ENCODE measurements at regions not wholly inside any gene's neighbourhood (a gene's known extent, or its start where the extent isn't known, plus 50 kb on each side); places are given as distances from the start of the nearest gene placed in this dataset.
"Not testable (repeated sequence)": the region's sequence is repeated elsewhere in the genome, so short reads cannot be mapped to it uniquely, and the experiment has no call there.

DNA sequence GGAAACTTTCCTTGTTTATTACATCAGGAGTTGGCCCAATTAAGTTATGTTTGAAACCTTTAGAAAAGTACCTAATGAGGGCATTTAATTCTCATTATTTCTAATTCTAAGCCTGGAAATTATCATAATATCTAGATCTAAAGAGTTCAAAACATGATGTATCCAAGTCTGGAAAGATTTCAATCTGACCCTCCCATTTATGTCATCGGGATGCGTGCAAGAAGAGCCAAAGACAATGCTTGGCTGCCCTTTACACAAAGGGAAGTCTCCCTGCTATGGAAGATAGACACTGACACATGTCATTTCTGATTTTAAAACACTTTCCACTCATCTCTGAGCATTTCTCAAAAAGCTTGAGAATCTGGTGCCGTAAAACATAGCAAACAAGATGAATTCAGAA lies 222.4 kb downstream of the ANTXR2 start:
- Histone ChIP-seq H3K9me3 (ENCODE audit: control insufficient read depth, insufficient read depth, low read length) (no peaks in the 10 kb centered on the region), H3K9ac (ENCODE audit: low read depth, low read length) (no peak overlapping the region), H3K36me3 (ENCODE audit: insufficient read depth, low read length) (no peaks in the 10 kb centered on the region), H3K4me1 (ENCODE audit: insufficient read depth, low read length) (peaks cover 8% of the 10 kb centered on the region; the same call in 1 of the 2 replicates)

DNA sequence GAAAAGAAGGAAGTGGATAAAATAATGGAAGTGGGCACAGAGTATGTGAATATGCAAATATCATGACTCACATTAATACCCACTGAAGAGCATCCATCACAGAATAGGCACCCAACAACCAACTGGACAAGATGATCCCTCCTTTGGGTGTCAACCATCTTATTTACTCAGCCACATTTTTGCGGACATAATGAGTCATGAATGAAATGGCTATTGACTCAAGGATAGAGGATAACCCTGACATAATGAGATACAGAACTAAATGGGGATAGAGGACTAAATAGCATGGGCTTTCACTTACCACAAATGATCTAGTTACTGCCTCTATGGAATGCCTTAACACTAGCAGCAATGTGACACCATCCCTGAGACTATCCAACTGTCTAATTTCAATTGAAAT lies 224.7 kb downstream of the ANTXR2 start:
- Histone ChIP-seq H3K4me1 (ENCODE audit: insufficient read depth, low read length) (peaks cover 13% of the 10 kb centered on the region; the same call in 1 of the 2 replicates), H3K9ac (ENCODE audit: low read depth, low read length) (no peak overlapping the region), H3K9me3 (ENCODE audit: control insufficient read depth, insufficient read depth, low read length) (peaks cover 1% of the 10 kb centered on the region; the same call in 1 of the 2 replicates), H3K36me3 (ENCODE audit: insufficient read depth, low read length) (no peaks in the 10 kb centered on the region)

DNA sequence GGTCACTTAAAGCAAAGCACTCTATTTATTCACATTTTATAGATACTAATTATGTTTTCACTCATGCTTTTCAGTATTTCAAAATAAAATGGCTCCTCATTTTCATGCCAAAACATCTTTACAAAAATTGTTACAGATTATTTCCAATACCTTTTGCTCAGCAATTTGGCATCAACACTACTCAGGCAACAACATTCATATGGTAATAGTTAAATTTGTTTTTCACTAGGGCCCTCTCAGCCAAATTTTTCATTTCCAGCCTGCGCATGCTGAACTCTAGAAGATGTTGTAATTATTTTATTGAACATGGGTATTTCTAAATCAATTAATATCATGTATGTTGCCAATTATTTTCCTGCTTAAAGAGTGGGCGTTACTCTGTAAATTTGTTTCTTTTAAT lies 225.6 kb downstream of the ANTXR2 start:
- Histone ChIP-seq H3K9ac (ENCODE audit: low read depth, low read length) (no peak overlapping the region), H3K9me3 (ENCODE audit: control insufficient read depth, insufficient read depth, low read length) (peaks cover 5% of the 10 kb centered on the region; the same call in 1 of the 2 replicates), H3K36me3 (ENCODE audit: insufficient read depth, low read length) (no peaks in the 10 kb centered on the region), H3K4me1 (ENCODE audit: insufficient read depth, low read length) (peaks cover 12% of the 10 kb centered on the region; the same call in 1 of the 2 replicates)

DNA sequence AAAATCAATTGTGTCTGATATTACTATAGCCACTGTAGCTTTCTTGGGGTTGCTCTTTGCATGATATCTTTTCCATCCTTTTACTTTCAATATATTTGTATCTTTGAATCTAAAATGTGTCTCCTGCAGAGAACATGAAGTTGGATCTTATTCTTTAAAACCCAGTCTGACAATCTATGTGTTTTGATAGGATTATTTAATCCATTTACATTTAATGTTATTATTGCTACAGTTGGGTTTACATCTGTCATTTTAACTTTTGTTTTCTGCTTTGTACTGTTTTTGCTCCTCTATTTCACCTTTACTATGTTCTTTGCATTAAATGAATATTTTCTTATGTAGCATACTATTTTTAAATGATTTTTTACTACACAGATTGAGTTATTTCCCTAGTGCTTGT lies 230.9 kb downstream of the ANTXR2 start:
- no peaks in the 10 kb centered on the region for H3K36me3 ChIP-seq (ENCODE audit: insufficient read depth, low read length)
- H3K4me1 ChIP-seq (ENCODE audit: insufficient read depth, low read length): 0 out of 2 replicates have a peak, but pooled peaks cover 6% of the 10 kb centered on the region
- H3K9ac ChIP-seq (ENCODE audit: low read depth, low read length): no peak overlapping the region
- H3K9me3 ChIP-seq (ENCODE audit: control insufficient read depth, insufficient read depth, low read length): peaks cover 5% of the 10 kb centered on the region; the same call in 1 of the 2 replicates

DNA sequence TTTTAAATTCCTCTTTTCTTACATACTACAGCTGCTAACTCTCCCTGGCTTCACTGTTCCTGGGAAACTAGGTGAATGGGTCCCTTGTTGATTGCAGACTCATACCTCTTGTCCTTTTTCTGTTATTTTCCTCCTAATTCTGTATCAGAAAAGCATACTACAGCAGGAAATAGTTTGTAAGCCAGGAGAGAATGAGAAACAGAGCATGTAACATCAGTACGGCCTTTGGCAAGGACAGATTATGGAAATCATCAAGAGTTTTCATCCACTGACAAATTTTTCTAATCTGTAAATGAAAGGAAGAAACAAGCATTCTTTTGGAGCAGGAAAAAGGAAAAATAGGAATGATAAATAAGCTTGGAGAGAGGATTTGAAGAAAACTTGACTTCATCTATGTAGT lies 239.2 kb downstream of the ANTXR2 start:
- H3K9ac ChIP-seq (ENCODE audit: low read depth, low read length): no peak overlapping the region
- H3K4me1 ChIP-seq (ENCODE audit: insufficient read depth, low read length): no peaks in the 10 kb centered on the region
- H3K9me3 ChIP-seq (ENCODE audit: control insufficient read depth, insufficient read depth, low read length): no peaks in the 10 kb centered on the region
- H3K36me3 ChIP-seq (ENCODE audit: insufficient read depth, low read length): no peaks in the 10 kb centered on the region

DNA sequence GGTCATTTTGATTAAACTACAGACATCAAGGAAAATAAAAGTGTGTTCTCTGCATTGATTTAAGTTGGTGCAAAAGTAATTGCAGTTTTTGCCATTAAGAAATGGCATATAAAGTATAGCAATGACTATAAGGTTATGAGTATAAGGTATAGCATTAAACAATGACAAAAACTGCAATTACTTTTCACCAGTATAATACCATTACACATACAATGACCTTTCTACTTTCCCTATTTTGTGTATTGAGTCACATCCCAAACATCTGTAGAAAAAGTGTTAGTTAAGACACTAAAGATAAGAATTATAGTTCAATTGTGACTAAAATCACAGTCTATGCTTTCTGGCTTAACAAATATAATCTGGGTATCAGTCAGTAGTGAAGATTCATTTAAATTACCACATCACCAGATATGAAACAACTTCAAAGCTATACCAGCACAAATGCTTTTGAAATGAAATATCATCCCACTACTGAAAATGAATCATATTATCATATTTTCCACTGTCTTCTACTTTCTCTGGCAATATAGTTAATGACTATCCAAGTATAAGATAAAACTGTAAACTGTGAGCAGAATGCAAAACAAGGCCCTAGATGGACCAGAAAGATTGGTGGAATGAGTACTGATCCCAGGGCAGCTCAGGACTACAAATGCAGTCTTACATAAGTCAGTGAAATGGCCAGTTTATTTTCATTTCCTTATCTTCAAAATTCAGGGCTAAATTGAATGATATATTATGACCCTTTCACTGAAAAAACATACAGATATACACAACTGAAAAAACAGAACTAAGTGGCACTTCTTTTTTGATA lies 241.1 kb downstream of the ANTXR2 start:
- Histone ChIP-seq H3K9me3 (ENCODE audit: control insufficient read depth, insufficient read depth, low read length) (no peaks in the 10 kb centered on the region; the same call in 1 of the 2 replicates), H3K36me3 (ENCODE audit: insufficient read depth, low read length) (no peaks in the 10 kb centered on the region), H3K4me1 (ENCODE audit: insufficient read depth, low read length) (no peaks in the 10 kb centered on the region), H3K9ac (ENCODE audit: low read depth, low read length) (no peak overlapping the region)

DNA sequence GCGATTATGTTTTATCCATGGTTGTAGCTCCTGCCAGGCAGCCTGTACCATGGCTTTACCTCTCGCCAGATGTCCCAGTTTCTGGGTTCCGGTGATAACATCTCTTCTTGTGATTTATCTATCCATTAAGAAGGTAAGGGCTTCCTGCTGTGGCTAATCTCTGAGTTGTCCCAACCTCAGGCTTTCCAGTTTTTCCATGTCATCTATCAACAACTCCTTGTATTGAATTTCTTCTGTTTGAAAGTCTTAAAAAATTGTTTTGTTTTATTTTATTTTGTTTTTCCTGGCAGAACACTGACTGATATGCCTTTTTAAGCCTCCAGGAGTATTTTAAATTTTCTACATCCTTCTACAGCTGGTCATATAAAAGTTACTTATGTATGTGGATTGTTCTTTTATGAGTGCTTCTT lies 241.9 kb downstream of the ANTXR2 start:
- Histone ChIP-seq H3K4me1 (ENCODE audit: insufficient read depth, low read length) (no peaks in the 10 kb centered on the region), H3K36me3 (ENCODE audit: insufficient read depth, low read length) (no peaks in the 10 kb centered on the region), H3K9ac (ENCODE audit: low read depth, low read length) (no peak overlapping the region), H3K9me3 (ENCODE audit: control insufficient read depth, insufficient read depth, low read length) (no peaks in the 10 kb centered on the region; the same call in 1 of the 2 replicates)

DNA sequence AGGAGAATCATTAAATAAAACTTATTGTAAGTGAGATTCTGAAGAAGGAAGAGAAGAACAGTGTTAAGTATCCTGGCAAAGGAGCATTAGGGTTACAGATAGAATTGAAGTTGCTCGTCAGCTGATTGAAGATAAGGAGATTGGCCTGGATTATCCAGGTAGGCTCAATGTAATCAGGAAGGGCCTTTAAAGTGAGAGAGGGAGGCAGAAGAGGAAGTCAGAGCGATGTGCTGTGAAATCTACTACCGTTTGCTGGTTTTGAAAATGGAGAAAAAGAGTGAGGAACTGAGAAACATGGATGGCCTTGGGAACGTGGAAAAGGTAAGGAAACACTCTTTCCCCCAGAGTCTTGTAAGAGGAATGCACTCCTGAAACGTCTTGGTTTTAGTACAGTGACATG lies 245.7 kb downstream of the ANTXR2 start:
- no peaks in the 10 kb centered on the region for H3K36me3 ChIP-seq (ENCODE audit: insufficient read depth, low read length)
- H3K4me1 ChIP-seq (ENCODE audit: insufficient read depth, low read length): no peaks in the 10 kb centered on the region
- H3K9me3 ChIP-seq (ENCODE audit: control insufficient read depth, insufficient read depth, low read length): no peaks in the 10 kb centered on the region; the same call in 1 of the 2 replicates
- no peak overlapping the region for H3K9ac ChIP-seq (ENCODE audit: low read depth, low read length)

DNA sequence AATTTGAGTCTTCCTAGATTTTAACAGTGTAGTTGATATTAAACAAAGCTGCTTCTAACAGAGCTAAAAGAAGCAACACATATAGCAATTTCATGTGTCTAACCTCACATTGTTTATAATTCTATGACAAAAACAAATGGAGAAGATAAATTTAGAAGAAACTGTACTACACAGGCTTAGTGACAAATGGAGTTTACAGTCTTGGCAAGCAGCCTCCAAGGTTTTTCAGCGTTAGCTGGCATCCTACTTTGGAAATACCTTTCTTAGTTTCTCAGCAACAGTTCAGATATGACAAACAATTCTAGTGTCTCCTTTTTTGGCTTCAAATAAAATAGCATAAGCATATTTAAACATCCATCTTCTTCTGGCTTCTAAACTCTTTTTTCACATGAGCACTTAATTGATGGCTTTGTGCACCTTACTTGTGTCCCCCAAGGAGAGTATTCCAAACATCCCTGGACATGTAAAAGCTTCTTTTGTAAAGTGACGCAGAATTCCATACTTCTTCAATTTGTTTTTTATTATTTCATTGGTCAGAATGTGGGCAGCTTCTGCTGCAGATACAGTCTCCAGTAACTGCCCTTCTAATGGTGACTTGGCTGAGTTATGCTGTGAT lies 249.8 kb downstream of the ANTXR2 start:
- Histone ChIP-seq H3K9me3 (ENCODE audit: control insufficient read depth, insufficient read depth, low read length) (no peaks in the 10 kb centered on the region; the same call in 1 of the 2 replicates), H3K4me1 (ENCODE audit: insufficient read depth, low read length) (no peaks in the 10 kb centered on the region), H3K36me3 (ENCODE audit: insufficient read depth, low read length) (no peaks in the 10 kb centered on the region), H3K9ac (ENCODE audit: low read depth, low read length) (no peak overlapping the region)

DNA sequence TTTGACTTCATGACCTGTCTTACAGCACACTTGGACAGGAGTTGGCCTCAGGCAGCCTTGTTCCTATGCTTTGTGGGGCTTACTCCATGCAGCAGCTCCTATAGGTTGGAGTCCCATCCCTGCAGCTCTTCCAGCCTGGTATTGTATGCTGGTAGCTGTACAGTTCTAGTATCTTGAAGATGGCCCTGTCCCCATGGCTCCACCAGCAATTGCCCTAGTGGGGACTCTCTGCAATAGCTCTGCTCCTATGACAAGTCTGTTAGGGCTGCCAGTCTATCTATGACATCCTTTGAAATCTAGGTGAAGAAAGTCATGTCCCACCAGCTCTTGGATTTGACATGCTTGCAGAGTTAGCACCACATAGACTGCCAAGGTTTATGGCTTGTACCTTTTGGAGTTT lies 252.6 kb downstream of the ANTXR2 start:
- H3K36me3 ChIP-seq (ENCODE audit: insufficient read depth, low read length): no peaks in the 10 kb centered on the region
- H3K4me1 ChIP-seq (ENCODE audit: insufficient read depth, low read length): no peaks in the 10 kb centered on the region
- no peak overlapping the region for H3K9ac ChIP-seq (ENCODE audit: low read depth, low read length)
- peaks cover 2% of the 10 kb centered on the region; the same call in 1 of the 2 replicates for H3K9me3 ChIP-seq (ENCODE audit: control insufficient read depth, insufficient read depth, low read length)

DNA sequence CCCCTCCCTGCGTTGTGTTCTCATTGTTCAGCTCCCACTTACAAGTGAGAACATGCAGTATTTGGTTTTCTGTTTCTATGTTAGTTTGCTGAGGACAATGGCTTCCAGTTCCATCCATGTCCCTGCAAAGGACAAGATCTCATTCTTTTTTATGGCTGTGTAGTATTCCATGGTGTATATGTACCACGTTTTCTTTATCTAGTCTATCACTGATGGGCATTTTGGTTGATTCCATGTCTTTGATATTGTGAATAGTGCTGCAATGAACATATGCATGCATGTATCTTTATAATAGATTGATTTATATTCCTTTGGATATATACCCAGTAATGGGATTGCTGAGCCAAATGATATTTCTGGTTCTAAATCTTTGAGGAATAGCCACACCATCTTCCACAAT lies 265.1 kb downstream of the ANTXR2 start:
- not testable (repeated sequence) for H3K4me1 ChIP-seq (ENCODE audit: insufficient read depth, low read length); H3K9ac ChIP-seq (ENCODE audit: low read depth, low read length); H3K36me3 ChIP-seq (ENCODE audit: insufficient read depth, low read length); H3K9me3 ChIP-seq (ENCODE audit: control insufficient read depth, insufficient read depth, low read length)

DNA sequence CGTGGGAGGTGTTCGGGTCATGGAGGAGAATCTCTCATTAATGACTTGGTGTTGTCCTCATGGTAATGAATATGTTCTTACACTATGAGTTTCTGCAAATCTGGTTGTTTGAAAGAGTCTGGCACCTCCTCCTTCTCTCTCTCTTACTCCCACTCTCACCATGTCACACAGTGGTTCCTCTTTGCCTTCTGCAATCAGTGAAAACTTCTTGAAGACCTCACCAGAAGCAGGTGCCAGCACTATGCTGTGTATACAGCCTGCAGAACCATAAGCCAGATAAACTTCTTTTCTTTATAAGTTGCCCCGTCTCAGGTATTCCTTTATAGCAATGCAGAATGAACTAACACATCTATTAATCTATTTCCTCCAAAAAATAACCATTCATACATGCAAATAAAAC lies 275.0 kb downstream of the ANTXR2 start:
- H3K9ac ChIP-seq (ENCODE audit: low read depth, low read length): no peak overlapping the region
- no peaks in the 10 kb centered on the region for H3K36me3 ChIP-seq (ENCODE audit: insufficient read depth, low read length)
- H3K4me1 ChIP-seq (ENCODE audit: insufficient read depth, low read length): no peaks in the 10 kb centered on the region
- no peaks in the 10 kb centered on the region for H3K9me3 ChIP-seq (ENCODE audit: control insufficient read depth, insufficient read depth, low read length)

DNA sequence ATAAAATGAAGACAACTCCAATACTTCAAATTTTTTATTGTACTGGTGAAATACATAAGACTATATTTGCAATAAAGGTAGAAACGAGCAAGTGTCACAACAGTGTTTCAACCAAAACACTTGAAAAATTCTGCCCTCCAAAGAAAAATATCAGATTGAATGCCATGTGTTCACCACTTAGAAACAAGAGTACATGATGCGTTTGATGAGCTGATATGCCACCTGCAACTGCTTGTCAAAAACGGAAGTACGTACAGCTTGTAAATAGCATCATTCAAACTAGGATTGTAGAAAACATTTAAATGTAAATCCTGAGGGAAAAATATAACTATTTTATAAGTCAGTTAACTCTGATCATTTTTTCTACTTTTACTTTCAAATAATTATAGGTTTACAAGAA lies 276.1 kb downstream of the ANTXR2 start:
- Histone ChIP-seq H3K4me1 (ENCODE audit: insufficient read depth, low read length) (no peaks in the 10 kb centered on the region), H3K9me3 (ENCODE audit: control insufficient read depth, insufficient read depth, low read length) (no peaks in the 10 kb centered on the region), H3K36me3 (ENCODE audit: insufficient read depth, low read length) (no peaks in the 10 kb centered on the region)

DNA sequence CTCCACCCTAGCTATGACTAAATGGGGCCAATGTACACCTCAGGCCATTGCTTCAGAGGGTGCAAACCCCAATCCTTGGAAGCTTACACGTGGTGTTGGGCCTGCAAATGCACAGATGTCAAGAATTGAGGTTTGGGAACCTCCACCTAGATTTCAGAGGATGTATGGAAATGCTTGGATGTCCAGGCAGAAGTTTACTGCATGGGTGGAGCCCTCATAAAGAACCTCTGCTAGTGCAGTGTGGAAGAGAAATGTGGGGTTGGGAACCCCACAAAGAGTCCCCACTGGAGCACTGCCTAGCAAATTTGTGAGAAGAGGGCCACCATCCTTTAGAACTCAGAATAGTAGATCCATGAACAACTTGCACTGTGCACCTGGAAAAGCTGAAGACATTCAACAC lies 284.1 kb downstream of the ANTXR2 start:
- Histone ChIP-seq H3K9me3 (ENCODE audit: control insufficient read depth, insufficient read depth, low read length) (peaks cover 12% of the 10 kb centered on the region; the same call in 1 of the 2 replicates), H3K36me3 (ENCODE audit: insufficient read depth, low read length) (no peaks in the 10 kb centered on the region), H3K9ac (ENCODE audit: low read depth, low read length) (no peak overlapping the region), H3K4me1 (ENCODE audit: insufficient read depth, low read length) (no peaks in the 10 kb centered on the region)

More for the DNA sequence above, 276.1 kb downstream of the ANTXR2 start:
- H3K9ac ChIP-seq (ENCODE audit: low read depth, low read length): no peak overlapping the region

DNA sequence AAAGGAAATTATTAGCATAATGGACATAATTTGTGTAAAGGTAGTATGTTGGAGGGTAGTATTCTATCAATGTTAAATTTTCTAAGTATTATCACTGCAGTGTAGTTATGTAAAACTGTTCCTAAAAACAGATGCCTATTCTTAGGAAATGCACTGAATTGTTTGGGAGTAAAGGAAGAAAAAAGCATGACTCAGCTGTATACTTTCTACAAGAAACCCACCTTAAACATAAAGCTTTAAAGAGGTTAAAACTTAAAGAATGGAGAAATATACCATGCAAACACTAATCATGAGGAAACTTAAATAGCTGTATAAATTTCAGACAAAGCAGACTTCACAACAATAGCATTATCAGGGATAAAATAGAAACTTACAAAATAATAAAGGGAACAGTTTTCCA lies 292.9 kb downstream of the ANTXR2 start:
- no peak overlapping the region for H3K9ac ChIP-seq (ENCODE audit: low read depth, low read length)
- no peaks in the 10 kb centered on the region for H3K36me3 ChIP-seq (ENCODE audit: insufficient read depth, low read length)
- 0 out of 2 replicates have a peak, but pooled peaks cover 8% of the 10 kb centered on the region for H3K9me3 ChIP-seq (ENCODE audit: control insufficient read depth, insufficient read depth, low read length)
- H3K4me1 ChIP-seq (ENCODE audit: insufficient read depth, low read length): no peaks in the 10 kb centered on the region
